Fibroblast of lung (primary cell): ENCODE measurements at regions not wholly inside any gene's neighbourhood (a gene's known extent, or its start where the extent isn't known, plus 50 kb on each side); places are given as distances from the start of the nearest gene placed in this dataset.

ENCODE experiments used
- DNase-seq, 2 donors: peaks; one replicate each; pipeline versions ENCODE4 v3.0.0 to v3.0.0-alpha.2; 2010; ENCODE audit warnings: low read depth in 2 of 2
- H2AFZ ChIP-seq: 2 replicates; pipeline ENCODE4 v1.5.1; 2012; ENCODE audit warnings: low read length, control low read depth, inconsistent platforms
- H3K27ac ChIP-seq: 2 replicates; pipeline ENCODE4 v1.5.1; 2011; ENCODE audit warnings: low read length, control low read depth; ENCODE audit not compliant: insufficient read depth
- H3K27me3 ChIP-seq: 2 replicates; pipeline ENCODE4 v1.5.1; 2011; ENCODE audit warnings: mild to moderate bottlenecking, low read length; ENCODE audit not compliant: control insufficient read depth, insufficient read depth
- H3K36me3 ChIP-seq: 2 replicates; pipeline ENCODE4 v1.5.1; 2011; ENCODE audit warnings: low read length; ENCODE audit not compliant: control insufficient read depth, insufficient read depth
- H3K4me1 ChIP-seq: 2 replicates; pipeline ENCODE4 v1.5.1; 2011; ENCODE audit warnings: low read length; ENCODE audit not compliant: control insufficient read depth, insufficient read depth; ENCODE audit errors: extremely low read depth
- H3K4me2 ChIP-seq: 2 replicates; pipeline ENCODE4 v1.5.1; 2011; ENCODE audit warnings: low read length, control low read depth; ENCODE audit not compliant: insufficient read depth; ENCODE audit errors: extremely low read depth
- H3K4me3 ChIP-seq, 4 experiments: fragments of 200-600 bp in 1 of 4; sonication (generic) in 1 of 4; replicated peaks in 1 of 4; 2 replicates each; pipeline ENCODE4 v1.5.1; 2011 to 2016; ENCODE audit warnings: low read length in 4 of 4, low read depth in 3 of 4, mild to moderate bottlenecking in 3 of 4, control low read depth in 2 of 4, inconsistent platforms in 1 of 4, mixed read lengths in 1 of 4; ENCODE audit not compliant: insufficient read depth in 1 of 4; ENCODE audit errors: control extremely low read depth in 1 of 4
- H3K79me2 ChIP-seq: 2 replicates; pipeline ENCODE4 v1.5.1; 2012; ENCODE audit warnings: mild to moderate bottlenecking, low read length, inconsistent platforms; ENCODE audit not compliant: control insufficient read depth, insufficient read depth
- H3K9ac ChIP-seq: 2 replicates; pipeline ENCODE4 v1.5.1; 2011; ENCODE audit warnings: mild to moderate bottlenecking, low read length, control low read depth; ENCODE audit not compliant: insufficient read depth
- H3K9me3 ChIP-seq: 2 replicates; pipeline ENCODE4 v1.5.1; 2012; ENCODE audit warnings: low read depth, low read length; ENCODE audit not compliant: control insufficient read depth, insufficient read depth
- H4K20me1 ChIP-seq: 2 replicates; pipeline ENCODE4 v1.5.1; 2011; ENCODE audit warnings: low read length; ENCODE audit not compliant: control insufficient read depth, insufficient read depth; ENCODE audit errors: extremely low read depth
- EZH2 ChIP-seq: IDR thresholded peaks from 2 replicates; pipeline ENCODE4 v1.5.1; 2012; ENCODE audit warnings: low read length, control low read depth, mild to moderate bottlenecking; ENCODE audit errors: missing control alignments
- TF ChIP-seq, protein P1 (sequence below), 2 donors: IDR thresholded peaks in 1 of 2; conservative IDR thresholded peaks in 1 of 2; 1 replicate in 1 of 2; 2 replicates in 1 of 2; pipeline ENCODE4 v1.5.1; 2011 to 2012; ENCODE audit warnings: low read length in 2 of 2, control low read depth in 1 of 2, inconsistent platforms in 1 of 2, low read depth in 1 of 2, mild to moderate bottlenecking in 1 of 2

DNA sequence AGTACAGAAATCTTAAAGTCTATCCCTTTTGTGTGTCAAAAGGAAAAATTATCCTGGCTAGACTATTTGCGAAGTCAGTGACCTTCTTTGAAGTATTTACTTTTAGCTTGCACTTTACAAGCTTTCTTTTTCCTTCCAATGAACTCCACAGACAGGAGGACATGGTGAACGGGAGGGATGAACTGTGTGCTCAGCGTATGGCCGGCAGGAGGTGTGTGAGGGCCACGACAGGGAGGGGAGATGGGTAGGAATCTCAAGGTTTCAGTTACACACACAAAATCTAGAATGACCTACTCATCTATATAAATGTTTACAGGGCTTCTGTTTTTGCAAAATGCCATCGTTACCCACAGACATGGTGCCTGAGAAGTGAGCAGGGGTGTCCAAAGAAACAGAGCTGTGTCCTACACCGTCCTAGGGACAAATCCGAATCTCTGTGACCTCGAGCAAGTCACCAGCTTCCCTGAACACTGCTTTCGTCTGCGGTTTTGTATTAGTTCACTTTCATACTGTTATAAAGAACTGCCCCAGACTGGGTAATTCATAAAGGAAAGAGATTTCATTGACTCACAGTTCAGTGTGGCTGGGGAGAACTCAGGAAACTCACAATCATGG is 537.2 kb downstream of the LIG4 start:
- no peaks in the 10 kb centered on the region for H4K20me1 ChIP-seq
- H3K4me1 ChIP-seq = no peaks in the 10 kb centered on the region
- TF ChIP-seq, protein P1, sequence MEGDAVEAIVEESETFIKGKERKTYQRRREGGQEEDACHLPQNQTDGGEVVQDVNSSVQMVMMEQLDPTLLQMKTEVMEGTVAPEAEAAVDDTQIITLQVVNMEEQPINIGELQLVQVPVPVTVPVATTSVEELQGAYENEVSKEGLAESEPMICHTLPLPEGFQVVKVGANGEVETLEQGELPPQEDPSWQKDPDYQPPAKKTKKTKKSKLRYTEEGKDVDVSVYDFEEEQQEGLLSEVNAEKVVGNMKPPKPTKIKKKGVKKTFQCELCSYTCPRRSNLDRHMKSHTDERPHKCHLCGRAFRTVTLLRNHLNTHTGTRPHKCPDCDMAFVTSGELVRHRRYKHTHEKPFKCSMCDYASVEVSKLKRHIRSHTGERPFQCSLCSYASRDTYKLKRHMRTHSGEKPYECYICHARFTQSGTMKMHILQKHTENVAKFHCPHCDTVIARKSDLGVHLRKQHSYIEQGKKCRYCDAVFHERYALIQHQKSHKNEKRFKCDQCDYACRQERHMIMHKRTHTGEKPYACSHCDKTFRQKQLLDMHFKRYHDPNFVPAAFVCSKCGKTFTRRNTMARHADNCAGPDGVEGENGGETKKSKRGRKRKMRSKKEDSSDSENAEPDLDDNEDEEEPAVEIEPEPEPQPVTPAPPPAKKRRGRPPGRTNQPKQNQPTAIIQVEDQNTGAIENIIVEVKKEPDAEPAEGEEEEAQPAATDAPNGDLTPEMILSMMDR (conservative IDR thresholded peaks at IDR 0.05 in 1 of 2, IDR thresholded peaks at IDR 0.05 in 1 of 2; ENCODE audit: low read depth in 1 of 2, low read length in 2 of 2) = peak; percentile 11 to 62
- TF ChIP-seq EZH2 = no peak
- peak; percentile 2 to 50 for DNase-seq
- H3K27me3 ChIP-seq = no peaks in the 10 kb centered on the region
- no peak overlapping the region for H3K4me2 ChIP-seq
- no peak overlapping the region for H3K4me3 ChIP-seq
- H3K79me2 ChIP-seq = no peaks in the 10 kb centered on the region
- H3K9ac ChIP-seq = no peak overlapping the region
- H2AFZ ChIP-seq = no peak overlapping the region
- H3K36me3 ChIP-seq = no peaks in the 10 kb centered on the region
- H3K27ac ChIP-seq = no peak overlapping the region
- H3K9me3 ChIP-seq = no peaks in the 10 kb centered on the region

DNA sequence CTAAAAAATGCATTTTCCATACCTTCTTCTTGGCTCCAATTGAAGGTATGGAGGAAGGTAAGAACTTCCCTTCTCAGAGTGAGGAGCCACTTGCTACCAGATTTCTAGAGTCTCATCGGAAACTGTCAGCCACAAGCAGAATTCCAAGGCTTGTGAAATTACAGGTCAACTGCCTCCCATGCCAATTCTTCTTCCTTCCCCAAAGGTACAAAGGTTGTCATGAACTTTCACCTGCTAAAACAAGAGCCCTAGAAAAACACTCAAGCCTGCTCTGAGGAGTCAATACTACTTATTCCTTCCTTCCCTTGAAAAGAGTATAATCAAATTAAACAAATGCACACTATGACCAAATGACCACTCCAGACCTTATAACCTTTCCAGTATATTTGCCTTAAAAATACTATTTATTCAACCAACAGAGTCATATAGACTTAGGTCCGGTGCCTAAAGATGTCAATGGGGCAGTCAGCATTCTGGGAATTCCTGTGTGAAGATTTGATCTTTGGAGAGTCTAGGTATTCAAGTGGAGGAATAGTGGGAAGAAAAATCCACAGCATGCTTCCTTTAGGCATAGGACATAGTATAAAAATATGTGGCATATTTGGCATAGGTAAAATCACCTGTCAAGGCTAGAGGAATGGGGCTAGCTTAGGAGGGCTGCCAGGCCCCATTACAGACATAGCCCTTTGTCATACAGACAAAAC is 539.3 kb downstream of the LIG4 start:
- H3K79me2 ChIP-seq = no peaks in the 10 kb centered on the region
- TF ChIP-seq EZH2 = no peak
- TF ChIP-seq, protein P1 (conservative IDR thresholded peaks at IDR 0.05 in 1 of 2, IDR thresholded peaks at IDR 0.05 in 1 of 2; ENCODE audit: low read depth in 1 of 2, low read length in 2 of 2) = no peak
- H3K4me2 ChIP-seq = no peak overlapping the region
- H3K36me3 ChIP-seq = no peaks in the 10 kb centered on the region
- H3K4me1 ChIP-seq = no peaks in the 10 kb centered on the region
- H3K4me3 ChIP-seq = no peak overlapping the region
- no peaks in the 10 kb centered on the region for H4K20me1 ChIP-seq
- no peaks in the 10 kb centered on the region for H3K9me3 ChIP-seq
- no peak for DNase-seq
- H3K27me3 ChIP-seq = no peaks in the 10 kb centered on the region
- H3K27ac ChIP-seq = no peak overlapping the region
- H2AFZ ChIP-seq = no peak overlapping the region
- no peak overlapping the region for H3K9ac ChIP-seq

DNA sequence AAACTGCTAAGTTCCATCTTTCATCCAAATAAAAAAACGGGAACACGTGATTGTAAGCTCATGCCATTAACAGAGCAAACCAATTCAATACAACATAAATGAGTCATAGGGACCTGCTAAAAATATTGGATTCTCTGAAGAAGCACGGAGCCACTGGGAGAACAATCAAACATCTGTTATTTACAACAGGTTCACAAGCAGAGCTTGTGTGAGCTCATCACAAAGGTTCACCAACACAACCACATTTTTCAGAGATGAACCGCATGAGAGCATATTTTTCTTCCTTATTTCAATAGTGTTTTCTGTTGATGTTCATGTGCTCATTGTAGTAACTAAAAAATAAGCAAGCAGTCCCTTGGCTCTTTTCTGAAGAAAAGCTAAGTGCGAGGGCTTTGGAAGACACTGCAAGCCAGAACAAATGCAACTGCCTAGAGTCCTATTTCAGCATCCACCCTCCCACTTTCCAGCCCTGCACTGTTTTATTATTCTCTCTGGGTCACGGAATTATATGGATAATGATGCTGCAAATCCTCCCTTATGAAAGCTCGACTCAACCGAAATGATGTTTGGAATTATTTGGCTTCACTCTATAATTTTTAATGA is 545.8 kb downstream of the LIG4 start:
- TF ChIP-seq, protein P1 (conservative IDR thresholded peaks at IDR 0.05 in 1 of 2, IDR thresholded peaks at IDR 0.05 in 1 of 2; ENCODE audit: low read depth in 1 of 2, low read length in 2 of 2) = no peak
- TF ChIP-seq EZH2 = no peak
- Histone ChIP-seq H3K9ac (no peak overlapping the region), H3K27me3 (no peaks in the 10 kb centered on the region), H3K4me1 (no peaks in the 10 kb centered on the region), H3K36me3 (no peaks in the 10 kb centered on the region), H4K20me1 (no peaks in the 10 kb centered on the region), H2AFZ (no peak overlapping the region), H3K27ac (no peak overlapping the region), H3K9me3 (no peaks in the 10 kb centered on the region), H3K4me2 (no peak overlapping the region), H3K4me3 (no peak overlapping the region), H3K79me2 (no peaks in the 10 kb centered on the region)
- DNase-seq = peak in 1 of 2 donors; percentile 76
